Fibroblast of lung (primary cell): ENCODE measurements at regions not wholly inside any gene's neighbourhood (a gene's known extent, or its start where the extent isn't known, plus 50 kb on each side); places are given as distances from the start of the nearest gene placed in this dataset.

ENCODE experiments used
- EZH2 ChIP-seq: IDR thresholded peaks from 2 replicates; pipeline ENCODE4 v1.5.1; 2012; ENCODE audit warnings: low read length, control low read depth, mild to moderate bottlenecking; ENCODE audit errors: missing control alignments
- TF ChIP-seq, protein P1 (sequence below), 2 donors: IDR thresholded peaks in 1 of 2; conservative IDR thresholded peaks in 1 of 2; 1 replicate in 1 of 2; 2 replicates in 1 of 2; pipeline ENCODE4 v1.5.1; 2011 to 2012; ENCODE audit warnings: low read length in 2 of 2, control low read depth in 1 of 2, inconsistent platforms in 1 of 2, low read depth in 1 of 2, mild to moderate bottlenecking in 1 of 2

DNA sequence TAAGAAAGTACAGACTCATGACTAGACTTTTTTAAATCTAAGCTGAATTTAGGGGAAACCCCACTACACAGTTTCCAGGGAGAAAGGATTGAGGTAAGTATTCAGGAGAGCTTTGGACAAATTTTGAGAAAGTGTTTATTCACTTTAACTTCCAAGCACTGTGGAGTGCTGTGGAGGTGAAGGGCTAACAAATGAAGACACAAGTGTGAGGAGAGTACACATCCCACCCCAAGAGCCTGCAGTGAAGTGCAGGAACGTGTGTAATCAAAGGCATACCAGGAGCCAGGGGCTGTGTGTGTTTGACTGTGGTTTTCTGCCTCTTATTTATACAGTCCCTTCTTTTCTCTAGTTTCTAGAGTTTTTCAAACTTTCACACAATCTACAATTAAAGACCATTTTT, 118.3 kb downstream of the CMPK2 start:
- TF ChIP-seq, protein P1, sequence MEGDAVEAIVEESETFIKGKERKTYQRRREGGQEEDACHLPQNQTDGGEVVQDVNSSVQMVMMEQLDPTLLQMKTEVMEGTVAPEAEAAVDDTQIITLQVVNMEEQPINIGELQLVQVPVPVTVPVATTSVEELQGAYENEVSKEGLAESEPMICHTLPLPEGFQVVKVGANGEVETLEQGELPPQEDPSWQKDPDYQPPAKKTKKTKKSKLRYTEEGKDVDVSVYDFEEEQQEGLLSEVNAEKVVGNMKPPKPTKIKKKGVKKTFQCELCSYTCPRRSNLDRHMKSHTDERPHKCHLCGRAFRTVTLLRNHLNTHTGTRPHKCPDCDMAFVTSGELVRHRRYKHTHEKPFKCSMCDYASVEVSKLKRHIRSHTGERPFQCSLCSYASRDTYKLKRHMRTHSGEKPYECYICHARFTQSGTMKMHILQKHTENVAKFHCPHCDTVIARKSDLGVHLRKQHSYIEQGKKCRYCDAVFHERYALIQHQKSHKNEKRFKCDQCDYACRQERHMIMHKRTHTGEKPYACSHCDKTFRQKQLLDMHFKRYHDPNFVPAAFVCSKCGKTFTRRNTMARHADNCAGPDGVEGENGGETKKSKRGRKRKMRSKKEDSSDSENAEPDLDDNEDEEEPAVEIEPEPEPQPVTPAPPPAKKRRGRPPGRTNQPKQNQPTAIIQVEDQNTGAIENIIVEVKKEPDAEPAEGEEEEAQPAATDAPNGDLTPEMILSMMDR (conservative IDR thresholded peaks at IDR 0.05 in 1 of 2, IDR thresholded peaks at IDR 0.05 in 1 of 2; ENCODE audit: low read depth in 1 of 2, low read length in 2 of 2) = no peak
- TF ChIP-seq EZH2 = no peak
